T47D (cell line): ENCODE measurements at regions not wholly inside any gene's neighbourhood (a gene's known extent, or its start where the extent isn't known, plus 50 kb on each side); places are given as distances from the start of the nearest gene placed in this dataset.

ENCODE experiments used
- DNase-seq, 2 experiments: peaks; one replicate each; pipeline versions ENCODE4 v3.0.0 to v3.0.0-alpha.2; 2011 to 2012; ENCODE audit warnings: low read depth in 1 of 2, low spot score in 1 of 2
- JUND ChIP-seq: IDR thresholded peaks from 2 replicates; pipeline ENCODE4 v1.6.1; 2012; ENCODE audit warnings: low read depth
- in situ Hi-C: cut with HindIII; loops from 2 replicates; pipeline ENCODE4 v1.10.0; 2016; ENCODE audit warnings: low sequenced_read_pairs, low pct_unique_long_range_greater_than_20kb

DNA sequence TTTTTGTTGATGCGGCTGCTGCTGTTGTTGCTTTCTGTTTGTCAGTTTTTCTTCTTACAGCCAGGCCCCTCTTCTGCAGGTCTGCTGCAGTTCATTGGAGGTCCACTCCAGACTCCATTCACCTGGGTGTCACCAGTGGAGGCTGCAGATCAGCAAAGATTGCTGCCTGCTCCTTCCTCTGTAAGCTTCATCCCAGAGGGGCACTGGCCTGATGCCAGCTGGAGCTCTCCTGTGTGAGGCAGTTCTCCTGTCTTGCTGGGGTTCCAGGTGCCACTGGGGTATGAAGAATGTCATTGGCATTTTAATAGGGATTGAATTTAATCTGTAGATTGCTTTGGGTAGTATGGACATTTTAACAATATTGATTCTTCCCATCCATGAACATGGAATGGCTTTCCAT lies 308.5 kb upstream of the MEOX2 start:
- in situ Hi-C loops = no loop called here
- no peak for DNase-seq
- TF ChIP-seq JUND = no peak

DNA sequence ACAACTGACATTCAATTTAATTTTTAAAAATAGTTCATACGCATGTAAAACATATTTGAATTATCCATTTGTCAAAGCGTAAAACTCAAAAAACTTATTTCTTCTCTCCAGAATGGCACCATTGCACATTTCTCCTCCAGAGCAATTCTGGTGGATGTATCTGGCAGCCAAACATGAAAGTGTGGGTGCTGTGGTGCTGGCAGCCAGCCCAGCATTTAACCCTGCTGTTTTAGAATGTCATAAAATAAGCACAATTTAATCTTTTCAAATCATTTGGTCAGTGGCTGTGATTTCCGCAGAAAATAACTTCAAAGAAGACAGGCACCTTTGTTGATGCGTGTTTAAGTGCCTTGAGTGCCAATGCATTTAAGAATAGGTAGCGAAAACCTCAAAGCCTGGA lies 302.7 kb upstream of the MEOX2 start:
- DNase-seq = no peak
- in situ Hi-C loops = no loop called here
- no peak for TF ChIP-seq JUND

DNA sequence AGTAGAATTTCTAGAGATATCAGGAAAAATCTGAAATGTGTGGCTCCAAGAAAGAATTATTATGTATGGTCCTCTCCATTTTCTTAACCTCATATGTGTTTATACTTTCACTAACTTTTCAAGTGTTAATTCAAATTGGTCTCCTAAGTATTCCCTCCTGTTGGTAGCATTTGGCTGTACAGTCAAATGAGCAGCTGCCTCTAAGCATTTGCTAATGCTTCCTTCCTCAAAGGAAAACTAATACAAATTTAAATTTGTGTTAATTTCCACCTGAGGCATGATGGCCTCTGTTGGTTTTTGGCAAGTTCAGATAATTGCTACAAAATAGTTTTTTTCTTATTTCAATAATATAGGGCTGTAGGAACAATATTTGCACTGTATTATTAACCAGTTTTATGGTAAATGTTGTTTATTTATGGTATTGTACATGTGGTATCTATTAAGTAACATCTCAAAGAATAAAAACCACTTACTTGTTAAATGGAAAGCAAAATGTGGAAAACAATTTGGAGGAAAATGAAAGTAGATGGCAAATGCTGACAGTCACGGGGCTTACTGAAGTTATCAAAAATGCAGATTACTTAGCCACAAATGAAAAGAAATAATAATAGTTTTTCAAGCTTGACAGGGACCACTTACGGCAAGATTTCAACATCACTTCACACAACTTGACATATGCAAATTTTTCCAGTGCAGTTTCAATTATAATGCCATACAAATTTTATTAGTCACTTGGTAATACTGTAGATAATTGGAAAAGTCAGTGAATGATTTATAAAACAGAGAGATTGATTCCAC lies 299.3 kb upstream of the MEOX2 start:
- DNase-seq = no peak
- no peak for TF ChIP-seq JUND
- in situ Hi-C loops = no loop called here

DNA sequence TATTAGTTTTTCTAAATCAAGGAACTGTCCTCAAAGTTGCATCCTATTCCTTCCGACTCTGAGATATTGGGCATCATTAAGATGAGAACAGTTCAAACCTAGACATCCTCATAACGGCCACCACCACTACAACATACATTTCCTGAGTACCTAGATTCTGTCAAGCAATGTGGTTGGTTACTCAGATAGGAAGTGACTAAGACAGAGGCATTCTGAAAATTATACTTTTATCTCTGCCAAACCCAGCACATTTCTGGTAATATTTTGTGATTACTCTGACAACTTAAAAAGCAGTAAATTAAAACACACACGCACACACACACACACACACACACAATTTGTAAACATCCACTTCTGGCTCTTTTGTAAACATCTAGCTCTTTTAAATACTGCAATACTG lies 291.2 kb upstream of the MEOX2 start:
- in situ Hi-C loops = no loop called here
- no peak for TF ChIP-seq JUND
- DNase-seq = no peak

DNA sequence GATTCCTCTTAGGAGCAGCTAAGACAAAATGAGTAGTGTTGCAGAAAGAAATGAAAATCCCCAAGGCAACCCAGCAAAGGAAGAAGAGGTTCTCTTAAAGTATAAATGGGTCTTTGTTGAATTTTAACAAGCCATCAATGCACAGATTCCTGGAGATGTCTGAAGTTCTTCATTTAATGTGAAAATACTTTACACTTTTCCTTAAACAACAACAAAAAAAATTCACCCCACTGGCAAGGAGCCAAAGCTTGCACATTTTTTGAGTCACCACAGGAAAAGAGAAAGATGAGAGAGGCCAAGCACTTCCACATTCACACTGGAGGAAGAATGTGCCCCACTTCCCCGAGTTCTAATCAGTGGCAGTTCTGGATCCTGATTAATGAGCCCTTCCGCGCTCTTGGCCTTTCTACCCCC lies 286.4 kb upstream of the MEOX2 start:
- no peak for DNase-seq
- in situ Hi-C loops = no loop called here
- TF ChIP-seq JUND = no peak

DNA sequence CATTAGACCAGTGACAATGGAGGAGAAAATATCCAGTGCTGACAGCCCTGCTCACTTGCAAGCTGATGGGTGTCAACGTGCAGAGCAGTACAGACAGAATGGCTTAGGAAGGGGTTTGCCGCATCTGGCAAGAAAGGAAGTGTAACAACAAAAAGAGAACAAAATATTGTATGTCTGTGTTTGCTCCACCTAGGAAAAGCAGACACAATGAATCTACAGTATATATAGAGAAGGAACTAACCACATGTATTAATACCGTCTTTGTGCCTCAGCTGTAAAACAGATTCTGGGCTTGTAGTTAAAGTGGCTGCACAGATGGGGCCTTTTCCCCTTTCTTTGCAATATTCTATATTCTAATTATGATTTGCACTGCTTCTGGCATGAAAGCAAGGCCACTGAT lies 281.1 kb upstream of the MEOX2 start:
- in situ Hi-C loops = no loop called here
- TF ChIP-seq JUND = no peak

GRCh38 chr7:15967121-15967520 lies 280.6 kb upstream of the MEOX2 start:
- in situ Hi-C loops = no loop called here

More for the DNA sequence above, 281.1 kb upstream of the MEOX2 start:
- no peak for DNase-seq

DNA sequence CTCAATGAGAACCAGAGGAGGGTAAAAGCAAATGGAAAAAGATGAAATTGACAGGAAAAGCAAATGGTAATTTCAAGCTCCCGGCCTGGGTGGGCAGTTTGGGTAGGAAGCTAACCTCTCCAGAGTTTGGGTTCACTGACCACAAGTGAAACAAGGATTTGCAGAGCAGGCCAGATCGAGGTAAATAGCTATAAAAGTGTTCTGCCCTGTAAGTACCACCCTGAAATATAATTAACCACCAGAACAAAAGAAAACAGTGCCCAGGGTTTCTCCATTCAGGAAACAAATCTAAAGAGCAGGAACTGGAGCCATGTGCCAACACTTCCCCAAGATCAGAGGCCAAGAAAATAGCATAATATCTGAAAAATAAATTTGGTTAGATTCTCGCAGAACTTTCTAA lies 276.7 kb upstream of the MEOX2 start:
- DNase-seq = no peak
- in situ Hi-C loops = no loop called here
- TF ChIP-seq JUND = no peak

More at GRCh38 chr7:15967121-15967520, 280.6 kb upstream of the MEOX2 start:
- no peak for TF ChIP-seq JUND
- no peak for DNase-seq

GRCh38 chr7:15954671-15955354 lies 268.3 kb upstream of the MEOX2 start:
- in situ Hi-C loops = no loop called here
- TF ChIP-seq JUND = no peak
- DNase-seq = no peak

GRCh38 chr7:15950299-15950698 lies 263.8 kb upstream of the MEOX2 start:
- TF ChIP-seq JUND = no peak
- in situ Hi-C loops = no loop called here
- no peak for DNase-seq

DNA sequence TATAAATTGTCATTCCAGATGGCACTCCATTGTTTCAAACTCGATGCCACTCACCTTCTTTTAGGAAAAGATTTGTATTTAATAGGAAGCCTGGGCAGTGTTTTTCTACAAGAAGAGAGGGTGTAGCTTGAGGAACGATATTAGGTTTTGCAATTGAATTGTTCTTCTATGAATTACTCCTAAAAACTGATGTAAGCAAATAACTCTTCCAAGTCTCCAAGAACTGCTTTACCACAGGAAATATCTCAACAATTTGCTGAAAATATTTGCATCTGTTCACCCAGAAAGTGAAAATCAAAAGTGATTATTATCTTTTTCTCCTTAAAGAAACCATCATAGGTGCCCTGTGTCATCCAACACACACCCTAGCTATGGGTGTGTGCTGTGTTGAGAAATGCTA lies 261.3 kb upstream of the MEOX2 start:
- in situ Hi-C loops = no loop called here
- no peak for DNase-seq
- no peak for TF ChIP-seq JUND

DNA sequence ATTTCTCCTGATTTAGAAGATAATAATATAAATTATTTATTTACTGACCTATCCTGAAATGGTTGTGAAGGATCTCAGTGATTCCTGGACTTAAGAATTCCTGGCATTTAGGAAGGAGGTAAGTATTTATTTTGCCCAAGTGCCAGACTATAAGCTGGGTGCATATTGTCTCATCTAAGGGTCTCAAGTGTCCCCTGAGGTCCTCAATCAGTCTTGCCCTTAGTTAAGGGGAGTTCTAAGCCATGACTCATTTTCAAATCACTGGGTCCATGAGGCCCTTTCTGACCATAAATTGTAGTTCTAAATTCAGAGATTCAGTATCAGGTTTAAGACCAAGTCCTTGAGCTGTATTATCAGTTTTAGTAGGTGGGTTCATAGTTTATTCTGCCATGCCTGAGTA lies 251.6 kb upstream of the MEOX2 start:
- DNase-seq = no peak
- in situ Hi-C loops = no loop called here
- no peak for TF ChIP-seq JUND

- in situ Hi-C loops = no loop called here
- no peak for TF ChIP-seq JUND
- no peak for DNase-seq
Observed at GRCh38 chr7:15937571-15937970, 251.1 kb upstream of the MEOX2 start.
